Body of pancreas (tissue), 4 donors: ENCODE measurements at regions not wholly inside any gene's neighbourhood (a gene's known extent, or its start where the extent isn't known, plus 50 kb on each side); places are given as distances from the start of the nearest gene placed in this dataset.

Source experiments
- CTCF ChIP-seq, 7 experiments: fragments of 450-650 bp in 4 of 7; fragments of 200-600 bp in 3 of 7; sonication (generic) in 3 of 7; IDR thresholded peaks; one replicate each; pipeline ENCODE4 v1.5.1; 2016 to 2019; ENCODE audit warnings: antibody characterized with exemption in 7 of 7
- POLR2A ChIP-seq, 3 donors: fragments of 450-650 bp; IDR thresholded peaks; one replicate each; pipeline ENCODE4 v1.6.1; 2016; ENCODE audit warnings: antibody characterized with exemption in 3 of 3, mild to moderate bottlenecking in 2 of 3

GRCh38 chr3:43207628-43208085, 78.7 kb upstream of the SNRK start:
- TF ChIP-seq CTCF (IDR thresholded peaks at IDR 0.05) (no peak), POLR2A (IDR thresholded peaks at IDR 0.05) (no peak)
